ENCODE measurements at regions not wholly inside any gene's neighbourhood (a gene's known extent, or its start where the extent isn't known, plus 50 kb on each side); places are given as distances from the start of the nearest gene placed in this dataset.

GRCh38 chr3:94323596-94323995 is 260.7 kb downstream of the NSUN3 start:
- in situ Hi-C loops (cut with MboI; ENCODE audit: low sequenced_read_pairs, unreplicated experiment): no loop called here
- no peak for DNase-seq (ENCODE audit: low spot score)
- no peak for TF ChIP-seq CTCF (IDR thresholded peaks at IDR 0.05; ENCODE audit: borderline replicate concordance, control extremely low read depth, extremely low read depth, insufficient read depth, missing control alignments)

- in situ Hi-C loops (cut with MboI; ENCODE audit: low sequenced_read_pairs, unreplicated experiment): no loop called here
- DNase-seq (ENCODE audit: low spot score): no peak
- no peak for TF ChIP-seq CTCF (IDR thresholded peaks at IDR 0.05; ENCODE audit: borderline replicate concordance, control extremely low read depth, extremely low read depth, insufficient read depth, missing control alignments)
Observed at GRCh38 chr3:94331831-94332230, 269.0 kb downstream of the NSUN3 start.

GRCh38 chr3:94336046-94336753 is 273.3 kb downstream of the NSUN3 start:
- DNase-seq (ENCODE audit: low spot score): no peak
- peak; percentile 6 for TF ChIP-seq CTCF (IDR thresholded peaks at IDR 0.05; ENCODE audit: borderline replicate concordance, control extremely low read depth, extremely low read depth, insufficient read depth, missing control alignments)
- in situ Hi-C loops (cut with MboI; ENCODE audit: low sequenced_read_pairs, unreplicated experiment): no loop called here

GRCh38 chr3:94345101-94345500 is 282.2 kb downstream of the NSUN3 start:
- DNase-seq (ENCODE audit: low spot score): no peak
- no peak for TF ChIP-seq CTCF (IDR thresholded peaks at IDR 0.05; ENCODE audit: borderline replicate concordance, control extremely low read depth, extremely low read depth, insufficient read depth, missing control alignments)
- in situ Hi-C loops (cut with MboI; ENCODE audit: low sequenced_read_pairs, unreplicated experiment): no loop called here

- in situ Hi-C loops (cut with MboI; ENCODE audit: low sequenced_read_pairs, unreplicated experiment): no loop called here
- TF ChIP-seq CTCF (IDR thresholded peaks at IDR 0.05; ENCODE audit: borderline replicate concordance, control extremely low read depth, extremely low read depth, insufficient read depth, missing control alignments): no peak
- DNase-seq (ENCODE audit: low spot score): no peak
Observed at GRCh38 chr3:94349310-94349878, 286.5 kb downstream of the NSUN3 start.

DNA sequence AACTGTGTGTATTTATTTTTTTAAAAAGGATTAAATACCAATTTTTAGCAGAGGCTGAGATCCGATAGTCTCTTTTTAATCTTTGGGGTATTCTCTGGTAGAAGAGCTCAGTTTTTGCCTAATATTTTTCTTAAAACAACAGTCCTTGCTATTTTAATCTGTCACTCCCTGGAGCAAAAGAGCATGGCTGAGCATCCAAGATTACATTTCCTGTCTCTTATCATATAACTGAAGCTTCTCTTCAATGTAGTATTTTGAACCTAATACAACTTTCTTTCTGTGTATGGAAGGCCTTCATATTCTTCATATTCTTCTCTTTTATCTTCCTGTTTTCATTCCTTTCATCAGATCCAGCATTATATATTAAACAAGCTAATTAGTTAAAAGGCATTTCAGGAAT is 293.7 kb downstream of the NSUN3 start:
- TF ChIP-seq CTCF (IDR thresholded peaks at IDR 0.05; ENCODE audit: borderline replicate concordance, control extremely low read depth, extremely low read depth, insufficient read depth, missing control alignments): no peak
- in situ Hi-C loops (cut with MboI; ENCODE audit: low sequenced_read_pairs, unreplicated experiment): no loop called here
- no peak for DNase-seq (ENCODE audit: low spot score)
